Brain microvascular endothelial cell (primary cell): ENCODE measurements at regions not wholly inside any gene's neighbourhood (a gene's known extent, or its start where the extent isn't known, plus 50 kb on each side); places are given as distances from the start of the nearest gene placed in this dataset.

ENCODE experiments used
- DNase-seq: peaks from one replicate; pipeline ENCODE4 v3.0.0-alpha.2; 2020
- H3K27ac ChIP-seq: fragments of 250-450 bp; sonication (Bioruptor Pico); 2 replicates; pipeline ENCODE4 v1.5.1; 2020; ENCODE audit warnings: mild to moderate bottlenecking, moderate library complexity
- H3K27me3 ChIP-seq: fragments of 250-450 bp; sonication (Bioruptor Pico); replicated peaks from 2 replicates; pipeline ENCODE4 v1.5.1; 2020; ENCODE audit warnings: mild to moderate bottlenecking
- H3K36me3 ChIP-seq: fragments of 250-450 bp; sonication (Bioruptor Pico); replicated peaks from 2 replicates; pipeline ENCODE4 v1.5.1; 2020; ENCODE audit warnings: mild to moderate bottlenecking
- H3K4me3 ChIP-seq: 2 replicates; pipeline ENCODE4 v1.5.1; 2011; ENCODE audit warnings: low read depth, mild to moderate bottlenecking, control low read depth, low read length, moderate library complexity
- CTCF ChIP-seq: IDR thresholded peaks from 2 replicates; pipeline ENCODE4 v1.5.1; 2011; ENCODE audit warnings: low read depth, mild to moderate bottlenecking, moderate library complexity, low read length, control low read depth, inconsistent platforms; ENCODE audit errors: missing control alignments
- in situ Hi-C: cut with HindIII; loops from 2 replicates; pipeline ENCODE4 v1.10.0; 2017; ENCODE audit warnings: low sequenced_read_pairs, low pct_ligation_motif_present

GRCh38 chr4:3684546-3684945, 81.6 kb upstream of the ADRA2C start:
- TF ChIP-seq CTCF, result no peak
- DNase-seq, result no peak
- no peak overlapping the region for H3K4me3 ChIP-seq
- H3K27me3 ChIP-seq, result no peaks in the 10 kb centered on the region
- H3K27ac ChIP-seq, result no peak overlapping the region
- in situ Hi-C loops, result no loop called here
- no peaks in the 10 kb centered on the region for H3K36me3 ChIP-seq

GRCh38 chr4:3683744-3684421, 82.3 kb upstream of the ADRA2C start:
- H3K27ac ChIP-seq, result no peak overlapping the region
- no peak for DNase-seq
- in situ Hi-C loops, result no loop called here
- H3K4me3 ChIP-seq, result no peak overlapping the region
- no peaks in the 10 kb centered on the region for H3K36me3 ChIP-seq
- H3K27me3 ChIP-seq, result no peaks in the 10 kb centered on the region
- no peak for TF ChIP-seq CTCF

- Histone ChIP-seq H3K27me3 (no peaks in the 10 kb centered on the region), H3K4me3 (no peak overlapping the region), H3K36me3 (no peaks in the 10 kb centered on the region), H3K27ac (no peak overlapping the region)
- in situ Hi-C loops, result no loop called here
- no peak for DNase-seq
- TF ChIP-seq CTCF, result no peak
These were observed 83.0 kb upstream of the ADRA2C start for GRCh38 chr4:3683077-3683743.

- H3K27me3 ChIP-seq, result no peaks in the 10 kb centered on the region
- no peaks in the 10 kb centered on the region for H3K36me3 ChIP-seq
- no peak overlapping the region for H3K27ac ChIP-seq
- DNase-seq, result no peak
- in situ Hi-C loops, result no loop called here
- no peak overlapping the region for H3K4me3 ChIP-seq
- no peak for TF ChIP-seq CTCF
These were observed 83.7 kb upstream of the ADRA2C start for GRCh38 chr4:3682236-3683076.

- no peak for TF ChIP-seq CTCF
- Histone ChIP-seq H3K27ac (no peak overlapping the region), H3K27me3 (no peaks in the 10 kb centered on the region), H3K4me3 (no peak overlapping the region), H3K36me3 (no peaks in the 10 kb centered on the region)
- DNase-seq, result no peak
- in situ Hi-C loops, result no loop called here
These were observed 85.0 kb upstream of the ADRA2C start for GRCh38 chr4:3681191-3681590.
